Spinal cord (tissue), 9 donors: ENCODE measurements at regions not wholly inside any gene's neighbourhood (a gene's known extent, or its start where the extent isn't known, plus 50 kb on each side); places are given as distances from the start of the nearest gene placed in this dataset.

Experiments used
- DNase-seq, 6 donors: peaks; one replicate each; pipeline versions ENCODE4 v3.0.0 to v3.0.0-alpha.2; 2013 to 2015; ENCODE audit warnings: low spot score in 6 of 6, low read depth in 4 of 6
- H3K27ac ChIP-seq: one replicate; pipeline ENCODE4 v1.5.1; 2013; ENCODE audit warnings: low read depth, low read length, control low read depth
- H3K27me3 ChIP-seq: one replicate; pipeline ENCODE4 v1.6.1; 2013; ENCODE audit warnings: low read length; ENCODE audit not compliant: control insufficient read depth, insufficient read depth
- H3K36me3 ChIP-seq: one replicate; pipeline ENCODE4 v1.6.1; 2013; ENCODE audit warnings: low read length; ENCODE audit not compliant: control insufficient read depth, insufficient read depth
- H3K4me1 ChIP-seq: one replicate; pipeline ENCODE4 v1.6.1; 2013; ENCODE audit warnings: low read length; ENCODE audit not compliant: control insufficient read depth, insufficient read depth
- H3K4me3 ChIP-seq: one replicate; pipeline ENCODE4 v1.5.1; 2013; ENCODE audit warnings: low read depth, low read length, control low read depth
- H3K9me3 ChIP-seq: one replicate; pipeline ENCODE4 v1.6.1; 2013; ENCODE audit warnings: low read length; ENCODE audit not compliant: control insufficient read depth, insufficient read depth
- WGBS: methylation state at CpG from one replicate; pipeline ENCODE4 v1.1.5; 2013; ENCODE audit warnings: missing lambda C conversion rate; ENCODE audit not compliant: insufficient coverage; 5-methylcytosine and 5-hydroxymethylcytosine counted together
- donor health status: healthy.

DNA sequence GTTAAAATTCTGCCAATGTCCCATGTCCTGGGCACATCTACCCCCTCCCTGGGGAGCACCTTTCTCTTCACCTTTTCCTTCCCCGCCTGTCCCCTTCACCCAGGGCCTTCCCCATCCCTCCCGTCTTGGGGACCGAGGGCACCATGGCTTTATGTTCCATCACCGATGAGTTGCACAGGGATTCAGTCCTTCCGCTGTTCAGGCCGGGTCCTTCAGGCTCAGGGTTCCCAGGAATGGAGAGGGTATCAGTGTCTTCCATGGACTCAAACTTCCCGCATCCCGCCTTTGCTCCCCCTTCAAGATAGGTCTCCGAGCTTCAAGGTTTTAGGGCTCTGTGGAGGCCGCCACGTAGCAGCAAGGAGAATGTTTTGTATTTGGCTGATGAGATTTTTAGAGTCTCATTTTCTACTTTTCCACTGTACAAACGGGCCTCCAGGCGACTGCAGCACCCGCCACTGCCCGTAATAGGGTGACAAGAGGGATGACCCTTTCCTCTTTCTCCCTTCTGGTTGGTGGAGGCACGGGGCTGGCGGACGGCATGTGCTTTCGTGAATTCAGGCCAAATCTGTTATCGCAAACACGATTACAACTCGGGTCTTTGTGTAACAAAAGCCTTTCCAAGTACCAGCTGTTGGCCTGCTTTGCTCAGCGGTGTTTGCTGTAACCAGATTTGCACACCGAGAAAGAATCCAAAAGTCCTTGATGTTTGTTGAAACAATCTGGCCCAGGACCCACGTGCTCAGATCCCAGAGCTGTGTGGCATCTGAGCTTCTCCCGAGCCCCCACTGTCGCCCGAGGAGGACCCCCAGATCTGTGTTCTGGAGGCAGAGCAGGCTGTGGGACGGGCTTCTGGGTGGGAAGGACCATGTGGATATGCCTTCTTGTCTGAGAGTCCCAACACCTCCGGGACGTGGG, 236.3 kb downstream of the SEC14L1 start:
- Histone ChIP-seq H3K9me3 (no peaks in the 10 kb centered on the region), H3K27me3 (no peaks in the 10 kb centered on the region), H3K4me3 (no peak overlapping the region), H3K27ac (peak overlapping the region; percentile 61), H3K4me1 (peaks cover 92% of the 10 kb centered on the region), H3K36me3 (peaks cover 17% of the 10 kb centered on the region)
- peak in 2 of 6 donors; percentile 62 to 65 for DNase-seq
- 38% methylated on average over 21 of the region's 31 CpGs for WGBS

DNA sequence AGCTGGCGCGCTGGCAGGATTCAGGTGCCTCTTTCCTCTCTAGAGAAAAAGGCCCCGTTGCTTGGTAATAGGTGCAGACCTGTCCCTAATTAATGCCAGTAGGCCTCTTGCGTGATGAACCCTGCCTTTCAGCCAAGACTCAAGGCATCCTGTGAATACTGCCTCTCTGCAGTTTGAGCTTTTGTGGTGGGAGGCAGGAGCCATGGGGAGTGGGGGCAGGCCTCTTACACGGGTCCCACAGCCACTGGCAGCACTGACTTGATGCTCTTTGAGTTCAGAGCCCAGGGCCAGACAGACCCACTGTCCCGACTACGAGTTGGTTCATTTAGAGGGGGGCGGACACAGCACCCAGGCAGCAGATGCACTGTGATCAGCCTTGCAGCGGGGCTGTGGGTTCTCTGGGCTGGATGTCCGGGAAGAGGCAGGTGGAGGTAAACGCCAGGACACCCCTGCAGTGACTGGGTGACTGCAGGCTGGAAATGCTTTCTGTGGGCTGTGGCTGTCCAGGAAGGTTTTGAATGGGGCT, 237.0 kb downstream of the SEC14L1 start:
- Histone ChIP-seq H3K27ac (peak overlapping the region; percentile 61), H3K4me1 (peaks cover 92% of the 10 kb centered on the region), H3K4me3 (no peak overlapping the region), H3K36me3 (peaks cover 22% of the 10 kb centered on the region), H3K9me3 (no peaks in the 10 kb centered on the region), H3K27me3 (no peaks in the 10 kb centered on the region)
- 72% methylated on average over 11 of the region's 11 CpGs for WGBS
- no peak for DNase-seq

DNA sequence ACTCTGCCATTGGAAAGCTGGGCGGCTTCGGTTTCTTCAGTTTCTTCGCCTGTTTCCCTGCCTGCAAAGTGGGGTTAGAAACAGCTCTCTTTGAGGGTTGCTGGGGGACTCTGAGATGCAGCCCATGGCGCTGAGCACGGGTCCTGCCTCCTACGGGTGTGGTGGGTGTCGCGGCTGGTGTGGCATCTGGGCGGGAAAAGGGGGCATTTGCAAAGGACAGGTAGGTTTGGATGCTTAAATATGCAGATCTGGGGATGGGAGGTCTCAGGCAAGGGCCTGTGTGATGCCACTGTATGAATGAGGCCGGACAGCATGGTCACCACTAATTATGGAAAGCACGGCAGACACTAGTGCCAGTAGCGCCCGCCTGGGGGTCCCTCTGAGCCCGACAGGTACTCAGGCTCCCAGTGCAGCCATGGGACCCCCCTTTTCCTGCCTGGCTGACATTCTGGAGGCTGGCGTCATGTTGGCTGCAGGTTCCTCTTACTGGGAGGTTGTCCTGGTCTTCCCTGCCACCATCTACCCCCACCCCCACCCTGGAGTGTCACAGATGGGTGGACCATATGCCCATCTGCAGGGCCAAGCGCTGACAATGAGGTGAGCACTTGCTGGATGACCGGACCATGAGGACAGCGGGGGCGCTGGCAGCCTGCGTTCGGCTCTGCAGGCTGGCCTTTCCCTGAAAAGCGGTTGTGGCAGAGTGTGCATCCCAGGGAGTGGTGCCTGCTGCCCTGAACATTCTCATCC, 237.7 kb downstream of the SEC14L1 start:
- H3K27ac ChIP-seq, result no peak overlapping the region
- H3K27me3 ChIP-seq, result no peaks in the 10 kb centered on the region
- H3K4me3 ChIP-seq, result no peak overlapping the region
- WGBS, result 92% methylated on average over 22 of the region's 22 CpGs
- H3K36me3 ChIP-seq, result peaks cover 26% of the 10 kb centered on the region
- H3K9me3 ChIP-seq, result no peaks in the 10 kb centered on the region
- DNase-seq, result no peak
- peaks cover 98% of the 10 kb centered on the region for H3K4me1 ChIP-seq

DNA sequence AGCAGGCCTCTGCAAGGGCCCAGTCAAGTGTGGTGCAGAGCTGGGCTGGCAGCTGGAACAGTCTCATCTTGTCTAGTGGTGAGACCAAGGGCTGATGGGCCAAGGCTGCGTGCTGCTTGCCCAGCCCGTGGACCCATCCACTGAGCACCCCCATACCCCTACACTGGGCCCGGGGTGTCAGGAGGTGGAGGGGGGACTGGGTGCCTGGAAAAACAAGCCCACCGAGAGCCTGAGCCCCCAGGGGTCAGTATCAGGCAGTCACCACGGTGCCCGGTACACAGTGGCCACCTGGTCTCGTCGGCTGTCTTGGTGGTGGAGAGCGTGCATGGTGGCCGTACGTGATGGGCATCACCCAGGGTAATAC, 238.3 kb downstream of the SEC14L1 start:
- no peak overlapping the region for H3K4me3 ChIP-seq
- no peaks in the 10 kb centered on the region for H3K27me3 ChIP-seq
- H3K9me3 ChIP-seq, result no peaks in the 10 kb centered on the region
- peak overlapping the region; percentile 52 for H3K27ac ChIP-seq
- H3K36me3 ChIP-seq, result peaks cover 31% of the 10 kb centered on the region
- no peak for DNase-seq
- peaks cover 98% of the 10 kb centered on the region for H3K4me1 ChIP-seq
- 77% methylated on average over 9 of the region's 11 CpGs for whole genome bisulfite sequencing

DNA sequence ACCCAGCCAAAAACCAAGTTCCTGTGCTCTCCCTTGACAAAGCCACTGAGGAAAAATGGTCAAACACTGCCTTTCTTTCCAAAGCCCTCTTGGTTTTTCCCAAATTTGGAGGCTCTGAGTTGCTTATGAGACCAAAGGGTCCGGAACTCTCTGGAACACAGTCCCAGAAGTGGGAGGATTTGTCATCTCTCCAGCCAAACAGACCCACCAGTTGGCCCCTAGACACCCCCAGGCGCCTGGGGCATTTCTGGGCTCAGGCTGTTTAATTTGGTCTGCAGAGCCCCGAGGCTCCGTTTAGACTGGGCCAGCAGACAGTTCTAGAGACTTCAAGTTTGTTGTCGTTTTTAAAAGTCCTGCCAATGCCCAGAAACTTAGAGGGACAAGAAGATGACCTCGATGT, 239.1 kb downstream of the SEC14L1 start:
- H3K27ac ChIP-seq, result peak overlapping the region; percentile 52
- DNase-seq, result peak in 1 of 6 donors; percentile 72
- peaks cover 32% of the 10 kb centered on the region for H3K36me3 ChIP-seq
- no peaks in the 10 kb centered on the region for H3K27me3 ChIP-seq
- H3K4me3 ChIP-seq, result no peak overlapping the region
- no peaks in the 10 kb centered on the region for H3K9me3 ChIP-seq
- H3K4me1 ChIP-seq, result peaks cover 96% of the 10 kb centered on the region
- 37% methylated on average over 4 of the region's 6 CpGs for WGBS

DNA sequence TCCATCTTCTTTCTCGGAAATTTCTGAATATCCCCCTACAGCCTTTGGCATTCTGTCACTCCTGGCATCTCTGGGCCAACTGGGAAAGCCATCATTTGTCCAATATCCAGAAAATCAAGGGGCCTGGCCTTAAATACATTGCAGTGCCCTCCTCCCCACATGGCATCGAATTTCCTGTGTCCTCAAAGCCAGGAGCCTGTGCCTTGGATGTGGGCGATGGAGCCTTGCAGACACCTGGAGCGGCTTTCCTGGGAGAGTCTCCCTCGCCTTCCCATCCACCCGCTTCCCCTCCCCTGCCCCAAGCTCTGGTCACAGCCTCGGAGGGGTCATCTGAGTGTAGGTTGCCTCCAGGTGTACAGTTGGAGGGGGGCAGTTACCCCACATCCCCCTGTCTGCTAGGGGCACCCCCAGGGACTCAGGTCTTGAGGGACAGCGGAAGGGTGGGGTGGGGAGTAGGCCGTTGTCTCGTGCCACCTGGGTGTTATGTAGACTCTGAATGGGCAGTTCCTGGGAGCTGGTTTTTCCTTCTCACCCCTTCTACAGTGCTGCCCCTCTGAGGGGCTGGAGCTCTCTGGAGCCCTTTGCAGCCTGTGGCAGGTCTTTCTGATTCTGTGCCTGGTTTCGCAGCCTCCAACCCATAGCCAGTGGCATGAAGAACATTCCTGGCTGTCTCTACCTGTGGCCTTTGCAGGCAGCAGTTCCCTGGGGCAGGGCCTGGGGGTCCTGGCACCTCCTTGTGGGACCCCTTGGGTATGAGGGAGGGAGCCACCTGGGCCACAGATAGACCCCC, 239.8 kb downstream of the SEC14L1 start:
- Histone ChIP-seq H3K4me3 (no peak overlapping the region), H3K27me3 (no peaks in the 10 kb centered on the region), H3K36me3 (peaks cover 32% of the 10 kb centered on the region), H3K9me3 (no peaks in the 10 kb centered on the region), H3K4me1 (peaks cover 96% of the 10 kb centered on the region), H3K27ac (peak overlapping the region; percentile 16)
- WGBS, result 69% methylated on average over 4 of the region's 11 CpGs
- DNase-seq, result no peak

DNA sequence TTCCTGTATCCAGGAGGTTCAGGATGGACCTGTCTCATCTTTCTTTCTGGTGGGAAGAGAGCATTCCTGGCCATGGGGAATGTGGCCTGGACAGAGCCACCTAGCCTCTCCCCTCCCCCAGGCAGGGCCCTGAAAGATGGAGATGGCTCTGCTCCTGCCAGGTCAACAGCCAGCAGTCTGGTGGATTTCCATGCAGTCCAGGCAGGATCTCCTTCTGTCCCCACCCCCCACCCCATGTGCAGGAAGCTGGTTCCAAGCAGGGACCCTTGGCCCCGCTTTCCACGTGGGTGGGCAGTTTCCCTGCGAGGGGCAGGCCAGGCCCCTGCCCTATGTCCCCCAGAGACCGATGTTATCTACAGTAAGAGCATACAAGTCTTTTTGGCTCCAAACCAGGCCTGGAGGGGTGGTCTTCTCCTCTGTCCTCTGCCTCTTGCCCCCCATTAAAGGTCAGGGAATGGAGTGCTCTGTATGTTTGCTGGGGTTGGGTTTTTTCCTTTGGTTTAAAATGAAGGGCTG, 240.5 kb downstream of the SEC14L1 start:
- H3K27ac ChIP-seq, result no peak overlapping the region
- H3K36me3 ChIP-seq, result peaks cover 37% of the 10 kb centered on the region
- no peaks in the 10 kb centered on the region for H3K27me3 ChIP-seq
- no peak overlapping the region for H3K4me3 ChIP-seq
- DNase-seq, result no peak
- no peaks in the 10 kb centered on the region for H3K9me3 ChIP-seq
- H3K4me1 ChIP-seq, result peaks cover 96% of the 10 kb centered on the region
- no CpG with 5 or more reads among the region's 4 CpGs for WGBS

DNA sequence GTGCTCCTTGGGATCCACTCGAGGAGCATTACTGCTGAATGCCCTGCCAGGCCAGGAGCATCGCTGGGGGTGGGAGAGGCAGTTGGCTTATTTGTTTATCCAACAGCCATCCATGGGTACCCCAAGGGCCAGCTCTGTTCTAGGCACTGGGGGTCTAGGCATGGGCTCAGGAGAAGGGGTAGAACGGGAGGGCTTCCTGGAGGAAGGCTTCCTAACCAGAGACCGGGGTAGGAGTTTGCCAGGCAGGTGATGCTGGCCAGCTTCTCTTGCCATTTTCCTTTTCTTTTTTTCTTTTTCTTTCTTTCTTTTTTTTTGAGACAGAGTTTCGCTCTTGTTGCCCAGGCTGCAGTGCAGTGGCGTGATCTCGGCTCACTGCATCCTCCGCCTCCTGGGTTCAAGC, 241.0 kb downstream of the SEC14L1 start:
- no peak for DNase-seq
- Histone ChIP-seq H3K27me3 (no peaks in the 10 kb centered on the region), H3K27ac (no peak overlapping the region), H3K4me3 (no peak overlapping the region), H3K9me3 (no peaks in the 10 kb centered on the region), H3K4me1 (peaks cover 96% of the 10 kb centered on the region), H3K36me3 (peaks cover 33% of the 10 kb centered on the region)
- WGBS, result 88% methylated on average over 7 of the region's 8 CpGs

DNA sequence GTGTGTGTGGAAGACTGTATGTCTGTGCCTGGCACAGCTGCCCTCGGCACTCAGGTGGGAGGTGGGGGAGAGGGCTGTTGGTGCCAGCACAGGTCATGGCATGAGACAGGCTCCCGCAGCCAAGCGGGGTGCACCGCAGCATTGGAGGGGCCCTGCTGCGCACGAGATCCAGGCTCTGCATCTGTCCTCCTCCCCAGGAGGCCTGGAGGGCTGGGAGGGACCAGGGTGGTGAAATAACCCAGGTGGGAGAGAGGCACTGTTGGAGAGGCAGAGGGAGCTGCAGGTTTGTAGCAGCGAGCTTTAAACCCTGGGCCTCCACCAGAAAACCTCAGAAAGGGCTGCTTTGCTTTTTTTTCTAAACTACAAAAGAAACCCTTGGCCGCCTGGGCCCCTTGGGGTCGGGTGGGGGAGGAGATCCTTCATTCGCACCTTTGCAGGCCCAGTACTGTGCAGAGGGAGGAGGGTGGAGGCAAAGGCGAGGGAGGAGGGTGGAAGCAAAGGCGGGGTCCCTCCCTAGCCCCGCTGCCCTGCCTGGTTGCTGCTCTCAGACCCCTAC, 241.7 kb downstream of the SEC14L1 start:
- Histone ChIP-seq H3K27ac (no peak overlapping the region), H3K27me3 (no peaks in the 10 kb centered on the region), H3K9me3 (no peaks in the 10 kb centered on the region), H3K4me1 (peaks cover 96% of the 10 kb centered on the region), H3K4me3 (no peak overlapping the region), H3K36me3 (peaks cover 32% of the 10 kb centered on the region)
- no peak for DNase-seq
- WGBS, result 62% methylated on average over 9 of the region's 13 CpGs
